ENCODE measurements at regions not wholly inside any gene's neighbourhood (a gene's known extent, or its start where the extent isn't known, plus 50 kb on each side); places are given as distances from the start of the nearest gene placed in this dataset.

DNA sequence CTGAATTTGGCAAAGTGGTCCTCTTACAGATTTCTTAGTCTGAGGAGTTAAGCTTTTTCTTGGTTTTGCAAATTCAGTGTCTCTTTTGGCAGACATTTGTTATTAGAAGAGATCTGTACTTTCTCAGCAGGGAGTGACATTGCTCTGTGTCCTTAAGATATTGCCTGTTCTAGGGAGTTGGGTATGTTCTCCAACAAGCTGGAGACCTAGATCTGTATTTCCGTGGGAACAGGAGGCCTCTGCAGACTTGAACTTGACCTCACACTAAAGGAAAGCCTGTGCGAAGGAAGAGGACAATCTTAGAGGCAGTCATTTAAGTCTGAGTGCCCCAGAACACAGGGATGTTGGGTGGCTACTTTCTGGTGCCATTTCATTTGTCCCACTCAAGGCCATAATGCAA lies 107.0 kb upstream of the ATP8B1 start:
- H3K9me3 ChIP-seq (ENCODE audit: insufficient read depth in 2 of 2, low read depth in 1 of 2, low read length in 1 of 2), result no peaks in the 10 kb centered on the region
- no peak overlapping the region for H2BK12ac ChIP-seq (ENCODE audit: low read depth, low read length)
- no peak overlapping the region for H4K5ac ChIP-seq (ENCODE audit: insufficient read length, low read depth, low read length)
- no peak overlapping the region for H4K8ac ChIP-seq (ENCODE audit: extremely low read depth, insufficient read depth, low read length)
- no peak overlapping the region for H2AK5ac ChIP-seq (ENCODE audit: low read depth, low read length)
- no peak overlapping the region for H2BK20ac ChIP-seq (ENCODE audit: low read length)
- no peak overlapping the region for H3K4me2 ChIP-seq (ENCODE audit: insufficient read depth in 1 of 2, low read depth in 2 of 2, low read length in 2 of 2)
- TF ChIP-seq SUZ12 (IDR thresholded peaks at IDR 0.05; ENCODE audit: low read length) (no peak), RBBP5 (IDR thresholded peaks at IDR 0.05; ENCODE audit: borderline replicate concordance, low read depth, low read length) (no peak), CREB1 (IDR thresholded peaks at IDR 0.05) (no peak), SAP30 (IDR thresholded peaks at IDR 0.05; ENCODE audit: insufficient read depth, insufficient replicate concordance, low read length) (no peak), GABPA (IDR thresholded peaks at IDR 0.05; ENCODE audit: borderline replicate concordance, insufficient read depth, low read length) (no peak), HDAC6 (IDR thresholded peaks at IDR 0.05; ENCODE audit: low read depth, low read length) (no peak), MAFK (IDR thresholded peaks at IDR 0.05; ENCODE audit: low read depth, low read length) (no peak), RNF2 (IDR thresholded peaks at IDR 0.05; ENCODE audit: borderline replicate concordance, low read depth, low read length, missing control alignments, poor library complexity, severe bottlenecking) (no peak)
- no peaks in the 10 kb centered on the region for H3K23me2 ChIP-seq (ENCODE audit: low read depth, low read length)
- no peak overlapping the region for H3K27ac ChIP-seq (ENCODE audit: low read depth, low read length)
- no peak overlapping the region for H3K18ac ChIP-seq (ENCODE audit: extremely low read depth, low read length)
- ChIA-PET POLR2A (ENCODE audit: partially characterized antibody) (no interaction called here), CTCF (ENCODE audit: partially characterized antibody) (interaction anchor here (0.6 to 5.4 kb wide), 19 partner anchors 9 to 293 kb away, joined by 3 to 46 read pairs (median 4); no protein-coding TSS in a partner anchor)
- no peak overlapping the region for H2AFZ ChIP-seq (ENCODE audit: low read length)
- no peaks in the 10 kb centered on the region for H3K79me1 ChIP-seq (ENCODE audit: low read depth, low read length)
- no peak overlapping the region for H2BK5ac ChIP-seq (ENCODE audit: low read depth, low read length)
- H3K14ac ChIP-seq (ENCODE audit: insufficient read length), result no peak overlapping the region
- no peak overlapping the region for H3K4me3 ChIP-seq (ENCODE audit: extremely low read depth in 1 of 4, insufficient read depth in 2 of 4, low read depth in 3 of 4, low read length in 4 of 4)
- no peak overlapping the region for H3K9ac ChIP-seq (replicated peaks in 1 of 4; ENCODE audit: extremely low read depth in 1 of 4, low read depth in 3 of 4, low read length in 3 of 4)
- DNase-seq (ENCODE audit: low read depth in 1 of 2, low spot score in 2 of 2) (no peak), FAIRE-seq (no peak)
- H3K4ac ChIP-seq (replicated peaks; ENCODE audit: insufficient read length, low read depth, low read length), result no peak overlapping the region
- no peak overlapping the region for H3K56ac ChIP-seq (replicated peaks; ENCODE audit: insufficient read length, low read depth, low read length)
- H3K4me1 ChIP-seq (replicated peaks in 1 of 4; ENCODE audit: control insufficient read depth in 3 of 4, insufficient read depth in 4 of 4, low read length in 3 of 4), result peaks cover 0 to 4% (median 0%) of the 10 kb centered on the region in 4 experiments; a peak in 2 of 7 replicates
- no peak overlapping the region for H2BK15ac ChIP-seq (ENCODE audit: low read length)
- no peaks in the 10 kb centered on the region for H3K27me3 ChIP-seq (replicated peaks in 1 of 4; ENCODE audit: control insufficient read depth in 3 of 4, extremely low read depth in 1 of 4, insufficient read depth in 3 of 4, low read length in 3 of 4)
- 88% methylated on average over 2 of the region's 2 CpGs; no CpG with 5 or more reads in 1 of the 2 experiments for WGBS, 2 experiments (ENCODE audit: extremely low coverage in 1 of 2, insufficient coverage in 1 of 2, insufficient read length in 1 of 2, insufficient replicate concordance in 2 of 2, low coverage in 1 of 2, low lambda C conversion rate in 2 of 2, missing lambda C conversion rate in 1 of 2)
- H4K91ac ChIP-seq (replicated peaks; ENCODE audit: insufficient read length, low read length), result no peak overlapping the region
- no peaks in the 10 kb centered on the region for H3K79me2 ChIP-seq (ENCODE audit: control insufficient read depth in 1 of 2, insufficient read depth in 2 of 2, low read length in 2 of 2)
- H3K36me3 ChIP-seq (ENCODE audit: control insufficient read depth in 2 of 4, insufficient read depth in 4 of 4, low read length in 3 of 4), result no peaks in the 10 kb centered on the region
- H3K23ac ChIP-seq (ENCODE audit: insufficient read length), result no peak overlapping the region
- no peak overlapping the region for H2BK120ac ChIP-seq (replicated peaks; ENCODE audit: low read depth, low read length)
- no peaks in the 10 kb centered on the region for H4K20me1 ChIP-seq (replicated peaks in 1 of 2; ENCODE audit: control insufficient read depth in 1 of 2, insufficient read depth in 2 of 2, low read length in 2 of 2)
